Psoas muscle (tissue), 7 donors: ENCODE measurements at regions not wholly inside any gene's neighbourhood (a gene's known extent, or its start where the extent isn't known, plus 50 kb on each side); places are given as distances from the start of the nearest gene placed in this dataset.

Source experiments
- ATAC-seq, 4 donors: fragments of 200-7000 bp; cut with Tn5 transposase; one replicate each; pipeline ENCODE4 v1.9.1; 2020; ENCODE audit warnings: moderate library complexity in 3 of 4, mild to moderate bottlenecking in 2 of 4
- DNase-seq, 2 donors: peaks; one replicate each; pipeline ENCODE4 v3.0.0-alpha.2; 2020
- H3K27ac ChIP-seq: fragments of 200-600 bp; one replicate; pipeline ENCODE4 v1.8.0; 2022
- H3K27me3 ChIP-seq, 3 donors: fragments of 200-600 bp in 1 of 3; one replicate each; pipeline versions ENCODE4 v1.6.1 to v1.8.0; 2013 to 2022; ENCODE audit warnings: low read length in 2 of 3, mild to moderate bottlenecking in 2 of 3, moderate library complexity in 1 of 3; ENCODE audit not compliant: insufficient read depth in 3 of 3
- H3K36me3 ChIP-seq, 2 donors: fragments of 200-600 bp in 1 of 2; one replicate each; pipeline versions ENCODE4 v1.6.1 to v1.8.0; 2013 to 2022; ENCODE audit warnings: low read depth in 1 of 2, mild to moderate bottlenecking in 1 of 2, moderate library complexity in 1 of 2; ENCODE audit not compliant: insufficient read depth in 1 of 2
- H3K4me1 ChIP-seq: fragments of 200-600 bp; one replicate; pipeline ENCODE4 v1.8.0; 2022
- H3K4me3 ChIP-seq: fragments of 200-600 bp; one replicate; pipeline ENCODE4 v1.8.0; 2022; ENCODE audit warnings: mild to moderate bottlenecking
- H3K9me3 ChIP-seq: fragments of 200-600 bp; one replicate; pipeline ENCODE4 v1.8.0; 2022
- WGBS, 3 donors: extraction: QIAGEN DNeasy Blood & Tissue Kit; methylation state at CpG; one replicate each; pipeline versions ENCODE4 v1.1.6 to v1.1.7; 2013; 5-methylcytosine and 5-hydroxymethylcytosine counted together
- intact Hi-C, 2 donors: fragments of 100-400 bp; cut with DNase I; formaldehyde crosslinking; loops; one replicate each; pipeline versions ENCODE4 v1.11.0 to v1.14.2; 2022
- TF ChIP-seq, protein P1 (sequence below): fragments of 200-600 bp; IDR thresholded peaks from one replicate; pipeline ENCODE4 v1.8.0; 2022; ENCODE audit warnings: antibody characterized with exemption
- donor health status: healthy with polysubstance abuse.
- donor health status: DM: no; HTN: no; CAD: no; lungs with moderate emphysema.
- donor health status: Bipolar disorder and iron deficiency.
- donor health status: healthy.
- donor health status: DM: yes; HTN: yes; CAD: no.
- donor health status: DM: no; HTN: no; CAD: no.
- donor health status: DM: yes; HTN: yes; CAD: no.

DNA sequence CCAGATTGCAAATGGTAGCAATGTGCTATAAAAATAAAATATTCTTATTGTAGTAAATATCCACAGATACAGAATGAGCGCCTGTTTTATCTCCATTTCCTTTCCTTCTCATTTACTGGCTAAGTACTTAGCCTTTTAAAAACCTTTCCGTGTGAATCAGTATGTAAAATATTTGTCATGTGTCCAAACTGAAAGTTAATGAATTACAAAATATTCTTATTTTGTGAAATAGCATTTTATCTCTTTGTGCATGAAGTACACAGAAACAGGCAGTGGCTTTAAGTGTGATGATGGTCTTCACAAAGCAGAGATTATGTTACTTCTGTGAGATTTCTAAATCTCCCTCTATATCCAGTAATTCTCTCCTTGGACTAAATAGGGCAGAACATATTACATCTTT, 56.7 kb upstream of the KIAA1217 start:
- intact Hi-C loops = no loop called here
- Histone ChIP-seq H3K4me1 (no peaks in the 10 kb centered on the region), H3K27me3 (no peaks in the 10 kb centered on the region), H3K36me3 (no peaks in the 10 kb centered on the region), H3K27ac (no peak overlapping the region), H3K9me3 (no peaks in the 10 kb centered on the region), H3K4me3 (no peak overlapping the region)
- DNase-seq (no peak), ATAC-seq (no peak)
- WGBS, 3 donors = 54 to 61% (median 56%) methylated on average over 2 of the region's 2 CpGs
- TF ChIP-seq, protein P1, sequence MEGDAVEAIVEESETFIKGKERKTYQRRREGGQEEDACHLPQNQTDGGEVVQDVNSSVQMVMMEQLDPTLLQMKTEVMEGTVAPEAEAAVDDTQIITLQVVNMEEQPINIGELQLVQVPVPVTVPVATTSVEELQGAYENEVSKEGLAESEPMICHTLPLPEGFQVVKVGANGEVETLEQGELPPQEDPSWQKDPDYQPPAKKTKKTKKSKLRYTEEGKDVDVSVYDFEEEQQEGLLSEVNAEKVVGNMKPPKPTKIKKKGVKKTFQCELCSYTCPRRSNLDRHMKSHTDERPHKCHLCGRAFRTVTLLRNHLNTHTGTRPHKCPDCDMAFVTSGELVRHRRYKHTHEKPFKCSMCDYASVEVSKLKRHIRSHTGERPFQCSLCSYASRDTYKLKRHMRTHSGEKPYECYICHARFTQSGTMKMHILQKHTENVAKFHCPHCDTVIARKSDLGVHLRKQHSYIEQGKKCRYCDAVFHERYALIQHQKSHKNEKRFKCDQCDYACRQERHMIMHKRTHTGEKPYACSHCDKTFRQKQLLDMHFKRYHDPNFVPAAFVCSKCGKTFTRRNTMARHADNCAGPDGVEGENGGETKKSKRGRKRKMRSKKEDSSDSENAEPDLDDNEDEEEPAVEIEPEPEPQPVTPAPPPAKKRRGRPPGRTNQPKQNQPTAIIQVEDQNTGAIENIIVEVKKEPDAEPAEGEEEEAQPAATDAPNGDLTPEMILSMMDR = no peak

DNA sequence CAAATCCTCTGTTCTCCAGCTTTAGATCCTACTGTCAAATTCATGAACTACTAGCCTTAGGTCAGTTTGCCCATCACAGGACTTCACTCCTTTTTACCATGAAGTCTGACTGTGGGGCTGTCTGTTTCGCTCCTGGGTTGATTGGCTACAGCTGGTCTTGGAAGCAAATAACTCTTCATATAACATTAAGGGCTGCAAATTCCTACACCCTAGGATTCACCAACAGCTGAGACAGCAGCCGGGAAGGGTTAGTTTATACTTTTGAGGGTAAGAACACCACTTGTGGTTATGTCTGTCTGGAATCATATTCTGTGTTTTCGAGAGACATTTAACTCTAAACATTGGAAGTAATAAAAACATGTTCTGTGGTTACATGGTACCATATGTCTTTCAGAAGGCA, 55.9 kb upstream of the KIAA1217 start:
- intact Hi-C loops = no loop called here
- Histone ChIP-seq H3K36me3 (no peaks in the 10 kb centered on the region), H3K4me1 (no peaks in the 10 kb centered on the region), H3K27ac (no peak overlapping the region), H3K4me3 (no peak overlapping the region), H3K27me3 (no peaks in the 10 kb centered on the region), H3K9me3 (no peaks in the 10 kb centered on the region)
- ATAC-seq (no peak), DNase-seq (no peak)
- 52 to 76% (median 54%) methylated on average over 3 of the region's 3 CpGs for WGBS, 3 donors
- TF ChIP-seq, protein P1 = no peak

DNA sequence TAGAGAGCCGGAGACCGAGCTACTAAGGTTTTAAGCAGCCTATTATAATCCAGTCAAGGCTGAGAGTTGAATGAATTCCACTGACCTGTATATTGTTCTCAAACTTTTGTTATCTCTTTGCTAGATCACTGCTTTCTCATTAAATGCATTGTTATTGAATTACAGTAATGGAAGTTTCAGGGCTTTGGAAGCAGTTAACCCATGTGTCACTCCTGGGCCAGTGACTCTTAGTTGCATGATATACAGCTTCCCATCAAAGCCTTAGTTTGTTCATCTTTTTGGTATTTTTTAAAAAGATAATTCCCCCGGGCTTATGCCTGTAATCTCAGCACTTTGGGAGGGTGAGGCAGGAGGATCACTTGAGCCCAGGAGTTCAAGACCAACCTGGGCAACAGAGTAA, 55.4 kb upstream of the KIAA1217 start:
- TF ChIP-seq, protein P1 = no peak
- H3K9me3 ChIP-seq = no peaks in the 10 kb centered on the region
- no peaks in the 10 kb centered on the region for H3K4me1 ChIP-seq
- ATAC-seq (no peak), DNase-seq (no peak)
- WGBS, 3 donors = 66 to 69% (median 69%) methylated on average over 3 of the region's 3 CpGs
- H3K27me3 ChIP-seq = no peaks in the 10 kb centered on the region
- no peaks in the 10 kb centered on the region for H3K36me3 ChIP-seq
- H3K27ac ChIP-seq = no peak overlapping the region
- intact Hi-C loops = no loop called here
- no peak overlapping the region for H3K4me3 ChIP-seq

DNA sequence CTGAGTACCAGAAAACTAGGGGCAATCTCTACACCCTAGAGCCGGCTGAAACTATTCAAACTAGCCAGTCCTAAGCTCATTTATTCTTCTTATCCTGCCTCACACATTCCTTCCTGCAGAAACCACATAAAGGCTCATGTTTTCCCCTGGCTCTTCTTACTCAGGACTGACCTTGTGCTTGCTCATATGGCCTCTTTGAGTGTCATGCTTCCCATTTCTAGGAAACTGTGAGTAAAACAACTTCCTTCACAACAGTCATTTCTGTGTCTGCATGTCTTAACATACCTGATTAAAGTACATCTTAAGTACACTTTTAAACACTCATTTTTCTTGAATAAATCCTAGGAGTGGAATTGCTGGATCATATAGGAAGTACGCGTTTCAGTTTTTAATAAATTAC, 52.3 kb upstream of the KIAA1217 start:
- Histone ChIP-seq H3K4me3 (no peak overlapping the region), H3K9me3 (no peaks in the 10 kb centered on the region), H3K36me3 (no peaks in the 10 kb centered on the region), H3K27ac (no peak overlapping the region), H3K4me1 (no peaks in the 10 kb centered on the region), H3K27me3 (no peaks in the 10 kb centered on the region)
- intact Hi-C loops = no loop called here
- no peak for ATAC-seq
- DNase-seq = no peak
- TF ChIP-seq, protein P1 = no peak
- WGBS, 3 donors = 84 to 89% (median 87%) methylated on average over 3 of the region's 3 CpGs

DNA sequence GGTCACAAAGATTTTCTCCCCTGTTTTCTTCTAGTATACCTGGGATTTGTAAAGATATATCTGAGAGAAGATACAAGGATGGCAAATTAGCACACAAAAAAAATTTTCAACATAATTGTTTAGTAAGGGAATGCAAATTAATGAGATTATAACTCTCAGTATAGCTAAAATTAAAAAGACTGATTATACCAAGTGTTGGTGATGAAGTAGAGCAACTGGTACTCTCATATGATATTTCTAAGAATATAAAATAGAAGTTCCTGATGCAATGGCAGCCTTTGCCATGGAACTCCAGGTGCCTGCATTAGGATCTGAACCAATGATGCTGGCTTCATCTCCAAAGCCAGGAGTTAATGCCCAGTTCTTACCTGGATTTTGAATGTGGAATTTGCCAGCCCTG, 51.4 kb upstream of the KIAA1217 start:
- DNase-seq (no peak), ATAC-seq (no peak)
- intact Hi-C loops = no loop called here

More for the DNA sequence above, 51.4 kb upstream of the KIAA1217 start:
- no peaks in the 10 kb centered on the region for H3K36me3 ChIP-seq
- TF ChIP-seq, protein P1 = no peak
- H3K27ac ChIP-seq = no peak overlapping the region
- no peaks in the 10 kb centered on the region for H3K9me3 ChIP-seq
- no peaks in the 10 kb centered on the region for H3K4me1 ChIP-seq
- no peaks in the 10 kb centered on the region for H3K27me3 ChIP-seq
- H3K4me3 ChIP-seq = no peak overlapping the region
